Smooth muscle cell (in vitro differentiated cells): ENCODE measurements at regions not wholly inside any gene's neighbourhood (a gene's known extent, or its start where the extent isn't known, plus 50 kb on each side); places are given as distances from the start of the nearest gene placed in this dataset.

Source experiments
- DNase-seq: peaks from one replicate; lab custom pipeline; 2025; ENCODE audit not compliant: unreplicated experiment; lab: John Stamatoyannopoulos, UW
- H2AFZ ChIP-seq: fragments of 200-600 bp; sonication (generic); 2 replicates; pipeline ENCODE4 v1.6.0; 2016; ENCODE audit warnings: antibody characterized with exemption, low read depth, mild to moderate bottlenecking
- H3F3A ChIP-seq: fragments of 200-600 bp; sonication (generic); 2 replicates; pipeline ENCODE4 v1.6.0; 2017; ENCODE audit warnings: antibody characterized with exemption, low read depth
- H3K27ac ChIP-seq: fragments of 200-600 bp; sonication (generic); 2 replicates; pipeline ENCODE4 v1.5.1; 2016; ENCODE audit warnings: low read depth, mild to moderate bottlenecking
- H3K27me3 ChIP-seq: fragments of 200-600 bp; sonication (generic); 2 replicates; pipeline ENCODE4 v1.6.1; 2016; ENCODE audit warnings: low read depth, mild to moderate bottlenecking
- H3K36me3 ChIP-seq: fragments of 200-600 bp; sonication (generic); 2 replicates; pipeline ENCODE4 v1.5.1; 2016; ENCODE audit warnings: low read depth
- H3K4me1 ChIP-seq: fragments of 200-600 bp; sonication (generic); 2 replicates; pipeline ENCODE4 v1.5.1; 2016; ENCODE audit warnings: low read depth
- H3K4me2 ChIP-seq: fragments of 200-600 bp; sonication (generic); 2 replicates; pipeline ENCODE4 v1.6.0; 2016; ENCODE audit warnings: mild to moderate bottlenecking
- H3K4me3 ChIP-seq: fragments of 200-600 bp; sonication (generic); 2 replicates; pipeline ENCODE4 v1.5.1; 2016; ENCODE audit warnings: mild to moderate bottlenecking
- H3K79me2 ChIP-seq: fragments of 200-600 bp; sonication (generic); 2 replicates; pipeline ENCODE4 v1.6.0; 2016; ENCODE audit warnings: low read depth, mild to moderate bottlenecking
- H3K9ac ChIP-seq: fragments of 200-600 bp; sonication (generic); 2 replicates; pipeline ENCODE4 v1.6.0; 2016; ENCODE audit warnings: low read depth
- H3K9me3 ChIP-seq: fragments of 200-600 bp; sonication (generic); replicated peaks from 2 replicates; pipeline ENCODE4 v1.5.1; 2016; ENCODE audit warnings: low read depth
- H4K20me1 ChIP-seq: fragments of 200-600 bp; sonication (generic); 2 replicates; pipeline ENCODE4 v1.6.0; 2016; ENCODE audit warnings: low read depth
- CTCF ChIP-seq: fragments of 200-600 bp; sonication (generic); IDR thresholded peaks from 2 replicates; pipeline ENCODE4 v1.5.1; 2017; ENCODE audit warnings: borderline replicate concordance, mild to moderate bottlenecking, antibody characterized with exemption; ENCODE audit not compliant: insufficient read depth, poor library complexity, severe bottlenecking
- WGBS: methylation state at CpG from one replicate; pipeline ENCODE4 v1.1.7; 2016; ENCODE audit warnings: low lambda C conversion rate; 5-methylcytosine and 5-hydroxymethylcytosine counted together

GRCh38 chr7:121449735-121450240 lies 53.7 kb upstream of the FAM3C start:
- WGBS = 68% methylated on average over 1 of the region's 1 CpG
- peaks cover 38% of the 10 kb centered on the region for H3F3A ChIP-seq
- no peak overlapping the region for H3K4me3 ChIP-seq
- no peaks in the 10 kb centered on the region for H3K4me1 ChIP-seq
- H4K20me1 ChIP-seq = peaks cover 100% of the 10 kb centered on the region
- no peak for DNase-seq
- TF ChIP-seq CTCF = no peak
- no peak overlapping the region for H3K9ac ChIP-seq
- no peak overlapping the region for H2AFZ ChIP-seq
- H3K27me3 ChIP-seq = no peaks in the 10 kb centered on the region
- H3K36me3 ChIP-seq = peaks cover 5% of the 10 kb centered on the region
- H3K4me2 ChIP-seq = no peak overlapping the region
- no peaks in the 10 kb centered on the region for H3K9me3 ChIP-seq
- peaks cover under 1% of the 10 kb centered on the region for H3K79me2 ChIP-seq
- H3K27ac ChIP-seq = peak overlapping the region; percentile 0

- DNase-seq = no peak
- 75% methylated on average over 3 of the region's 3 CpGs for WGBS
- no peak for TF ChIP-seq CTCF
These were observed 53.2 kb upstream of the FAM3C start for GRCh38 chr7:121449329-121449728.

GRCh38 chr7:121448429-121448828 lies 52.3 kb upstream of the FAM3C start:
- no peak overlapping the region for H3K4me2 ChIP-seq
- H3K4me1 ChIP-seq = no peaks in the 10 kb centered on the region
- H3K27ac ChIP-seq = peak overlapping the region; percentile 0
- H2AFZ ChIP-seq = no peak overlapping the region
- no peak overlapping the region for H3K9ac ChIP-seq
- TF ChIP-seq CTCF = no peak
- H3K36me3 ChIP-seq = peaks cover 5% of the 10 kb centered on the region
- no peaks in the 10 kb centered on the region for H3K79me2 ChIP-seq
- H3K9me3 ChIP-seq = no peaks in the 10 kb centered on the region
- H4K20me1 ChIP-seq = peaks cover 94% of the 10 kb centered on the region
- no peak overlapping the region for H3K4me3 ChIP-seq
- 94% methylated on average over 11 of the region's 11 CpGs for WGBS
- no peaks in the 10 kb centered on the region for H3K27me3 ChIP-seq
- no peak for DNase-seq
- peaks cover 38% of the 10 kb centered on the region for H3F3A ChIP-seq

More at GRCh38 chr7:121449329-121449728, 53.2 kb upstream of the FAM3C start:
- H3F3A ChIP-seq = peaks cover 38% of the 10 kb centered on the region
- H3K27ac ChIP-seq = peak overlapping the region; percentile 0
- H3K79me2 ChIP-seq = no peaks in the 10 kb centered on the region
- no peaks in the 10 kb centered on the region for H3K27me3 ChIP-seq
- H4K20me1 ChIP-seq = peaks cover 100% of the 10 kb centered on the region
- no peak overlapping the region for H3K4me2 ChIP-seq
- H3K9me3 ChIP-seq = no peaks in the 10 kb centered on the region
- no peak overlapping the region for H3K4me3 ChIP-seq
- peaks cover 5% of the 10 kb centered on the region for H3K36me3 ChIP-seq
- no peak overlapping the region for H3K9ac ChIP-seq
- no peaks in the 10 kb centered on the region for H3K4me1 ChIP-seq
- no peak overlapping the region for H2AFZ ChIP-seq

- 72% methylated on average over 4 of the region's 4 CpGs for WGBS
These were observed 51.8 kb upstream of the FAM3C start for GRCh38 chr7:121447911-121448300.

More at GRCh38 chr7:121447911-121448300, 51.8 kb upstream of the FAM3C start:
- Histone ChIP-seq H3K79me2 (no peaks in the 10 kb centered on the region), H3K9ac (no peak overlapping the region), H3K27ac (peak overlapping the region; percentile 61), H3F3A (peaks cover 33% of the 10 kb centered on the region), H3K9me3 (no peaks in the 10 kb centered on the region), H3K4me3 (no peak overlapping the region), H4K20me1 (peaks cover 90% of the 10 kb centered on the region), H3K36me3 (peaks cover 5% of the 10 kb centered on the region), H2AFZ (no peak overlapping the region), H3K27me3 (no peaks in the 10 kb centered on the region), H3K4me2 (no peak overlapping the region), H3K4me1 (peaks cover 3% of the 10 kb centered on the region)
- no peak for TF ChIP-seq CTCF
- no peak for DNase-seq
